ENCODE measurements at regions not wholly inside any gene's neighbourhood (a gene's known extent, or its start where the extent isn't known, plus 50 kb on each side); places are given as distances from the start of the nearest gene placed in this dataset.

GRCh38 chr13:99027661-99028425 lies 50.0 kb upstream of the DOCK9 start:
- DNase-seq: no peak

GRCh38 chr13:99028890-99029289 lies 51.0 kb upstream of the DOCK9 start:
- DNase-seq: peak; percentile 35

GRCh38 chr13:99029576-99029975 lies 51.7 kb upstream of the DOCK9 start:
- no peak for DNase-seq

GRCh38 chr13:99030326-99030725 lies 52.5 kb upstream of the DOCK9 start:
- DNase-seq: no peak

- DNase-seq: no peak
Observed at GRCh38 chr13:99031832-99032231, 54.0 kb upstream of the DOCK9 start.

- no peak for DNase-seq
Observed at GRCh38 chr13:99033814-99034213, 56.0 kb upstream of the DOCK9 start.

- DNase-seq: no peak
Observed at GRCh38 chr13:99034333-99035085, 56.6 kb upstream of the DOCK9 start.

GRCh38 chr13:99035715-99036114 lies 57.9 kb upstream of the DOCK9 start:
- DNase-seq: no peak

GRCh38 chr13:99037756-99038155 lies 59.9 kb upstream of the DOCK9 start:
- DNase-seq: no peak

- no peak for DNase-seq
Observed at GRCh38 chr13:99039718-99040280, 61.9 kb upstream of the DOCK9 start.

GRCh38 chr13:99040536-99041131 lies 62.8 kb upstream of the DOCK9 start:
- no peak for DNase-seq

GRCh38 chr13:99041337-99041736 lies 63.5 kb upstream of the DOCK9 start:
- DNase-seq: no peak

GRCh38 chr13:99041788-99042187 lies 63.9 kb upstream of the DOCK9 start:
- no peak for DNase-seq

- no peak for DNase-seq
Observed at GRCh38 chr13:99042521-99043250, 64.8 kb upstream of the DOCK9 start.

- DNase-seq: no peak
Observed at GRCh38 chr13:99043831-99044231, 66.0 kb upstream of the DOCK9 start.

- no peak for DNase-seq
Observed at GRCh38 chr13:99044764-99045163, 66.9 kb upstream of the DOCK9 start.

GRCh38 chr13:99045396-99045795 lies 67.5 kb upstream of the DOCK9 start:
- DNase-seq: no peak

GRCh38 chr13:99046851-99047250 lies 69.0 kb upstream of the DOCK9 start:
- DNase-seq: no peak

GRCh38 chr13:99050983-99051488 lies 73.2 kb upstream of the DOCK9 start:
- DNase-seq: no peak

- peak; percentile 64 for DNase-seq
Observed at GRCh38 chr13:99051768-99052455, 74.0 kb upstream of the DOCK9 start.

GRCh38 chr13:99053636-99054233 lies 75.9 kb upstream of the DOCK9 start:
- DNase-seq: no peak

GRCh38 chr13:99055281-99055680 lies 77.4 kb upstream of the DOCK9 start:
- DNase-seq: no peak
